Ovary (tissue), 7 donors: ENCODE measurements at regions not wholly inside any gene's neighbourhood (a gene's known extent, or its start where the extent isn't known, plus 50 kb on each side); places are given as distances from the start of the nearest gene placed in this dataset.

Experiments
- DNase-seq, 5 donors: peaks; one replicate each; pipeline ENCODE4 v3.0.0-alpha.2; 2019 to 2020
- H3K27ac ChIP-seq, 2 donors: fragments of 200-600 bp; one replicate each; pipeline versions ENCODE4 v1.5.1 to v1.8.0; 2019 to 2022
- H3K27me3 ChIP-seq: fragments of 200-600 bp; one replicate; pipeline ENCODE4 v1.8.0; 2022
- H3K36me3 ChIP-seq: fragments of 200-600 bp; sonication (generic); one replicate; pipeline ENCODE4 v1.5.1; 2019
- H3K4me1 ChIP-seq: one replicate; pipeline ENCODE4 v1.8.1; 2013; ENCODE audit warnings: mild to moderate bottlenecking, moderate library complexity; ENCODE audit not compliant: insufficient read depth
- H3K4me3 ChIP-seq: fragments of 200-600 bp; sonication (generic); one replicate; pipeline ENCODE4 v1.5.1; 2017
- H3K9me3 ChIP-seq, 2 donors: fragments of 200-600 bp in 1 of 2; sonication (generic) in 1 of 2; one replicate each; pipeline versions ENCODE4 v1.5.1 to v1.8.1; 2013 to 2019; ENCODE audit warnings: mild to moderate bottlenecking in 1 of 2, moderate library complexity in 1 of 2
- EP300 ChIP-seq: sonication (generic); formaldehyde crosslinking; IDR thresholded peaks from one replicate; pipeline ENCODE4 v1.6.1; 2017; ENCODE audit warnings: antibody characterized with exemption
- POLR2A ChIP-seq: fragments of 450-650 bp; IDR thresholded peaks from one replicate; pipeline ENCODE4 v1.6.1; 2017; ENCODE audit warnings: antibody characterized with exemption, mild to moderate bottlenecking, moderate library complexity
- WGBS, 3 donors: extraction: QIAGEN DNeasy Blood & Tissue Kit in 1 of 3; methylation state at CpG; one replicate each; pipeline versions ENCODE4 v1.1.5 to v1.1.7; 2013 to 2017; 5-methylcytosine and 5-hydroxymethylcytosine counted together
- intact Hi-C, 4 donors: fragments of 100-400 bp; cut with DNase I; formaldehyde crosslinking; loops; one replicate each; pipeline versions ENCODE4 v1.11.0 to v1.15.1; 2022 to 2023
- TF ChIP-seq, protein P1 (sequence below), 3 donors: fragments of 450-650 bp in 2 of 3; fragments of 200-600 bp in 1 of 3; IDR thresholded peaks; one replicate each; pipeline versions ENCODE4 v1.5.1 to v1.8.0; 2016 to 2022; ENCODE audit warnings: antibody characterized with exemption in 3 of 3, mild to moderate bottlenecking in 1 of 3
- donor health status: DM: no; HTN: no; CAD: no; lungs with moderate emphysema.
- donor health status: DM: no; HTN: no; CAD: no.
- donor health status: Bipolar disorder and iron deficiency.
- donor health status: DM: no; HTN: no; CAD: no.
- donor health status: DM: yes; HTN: yes; CAD: no.

- H3K27ac ChIP-seq = no peak overlapping the region
- no peaks in the 10 kb centered on the region for H3K27me3 ChIP-seq
- H3K4me1 ChIP-seq = no peaks in the 10 kb centered on the region
- TF ChIP-seq, protein P1, sequence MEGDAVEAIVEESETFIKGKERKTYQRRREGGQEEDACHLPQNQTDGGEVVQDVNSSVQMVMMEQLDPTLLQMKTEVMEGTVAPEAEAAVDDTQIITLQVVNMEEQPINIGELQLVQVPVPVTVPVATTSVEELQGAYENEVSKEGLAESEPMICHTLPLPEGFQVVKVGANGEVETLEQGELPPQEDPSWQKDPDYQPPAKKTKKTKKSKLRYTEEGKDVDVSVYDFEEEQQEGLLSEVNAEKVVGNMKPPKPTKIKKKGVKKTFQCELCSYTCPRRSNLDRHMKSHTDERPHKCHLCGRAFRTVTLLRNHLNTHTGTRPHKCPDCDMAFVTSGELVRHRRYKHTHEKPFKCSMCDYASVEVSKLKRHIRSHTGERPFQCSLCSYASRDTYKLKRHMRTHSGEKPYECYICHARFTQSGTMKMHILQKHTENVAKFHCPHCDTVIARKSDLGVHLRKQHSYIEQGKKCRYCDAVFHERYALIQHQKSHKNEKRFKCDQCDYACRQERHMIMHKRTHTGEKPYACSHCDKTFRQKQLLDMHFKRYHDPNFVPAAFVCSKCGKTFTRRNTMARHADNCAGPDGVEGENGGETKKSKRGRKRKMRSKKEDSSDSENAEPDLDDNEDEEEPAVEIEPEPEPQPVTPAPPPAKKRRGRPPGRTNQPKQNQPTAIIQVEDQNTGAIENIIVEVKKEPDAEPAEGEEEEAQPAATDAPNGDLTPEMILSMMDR (IDR thresholded peaks at IDR 0.05) = no peak
- TF ChIP-seq POLR2A = no peak
- no peak for TF ChIP-seq EP300
- H3K36me3 ChIP-seq = no peaks in the 10 kb centered on the region
- WGBS, 3 donors = 75 to 82% (median 78%) methylated on average over 5 of the region's 5 CpGs
- no peak for DNase-seq
- H3K9me3 ChIP-seq = peaks cover 0 to 8% of the 10 kb centered on the region in 2 donors
- no peak overlapping the region for H3K4me3 ChIP-seq
- intact Hi-C loops = no loop called here
Observed at GRCh38 chr13:110965038-110965754, 50.3 kb upstream of the ANKRD10 start.
